GM06990 (cell line): ENCODE measurements at regions not wholly inside any gene's neighbourhood (a gene's known extent, or its start where the extent isn't known, plus 50 kb on each side); places are given as distances from the start of the nearest gene placed in this dataset.

Source experiments
- DNase-seq: peaks from one replicate; pipeline ENCODE4 v3.0.0-alpha.2; 2011; ENCODE audit not compliant: insufficient read length; ENCODE audit errors: extremely low read depth
- H3K27me3 ChIP-seq: replicated peaks from 2 replicates; pipeline ENCODE4 v1.6.0; 2011; ENCODE audit warnings: low read length; ENCODE audit not compliant: control insufficient read depth, insufficient read depth
- H3K36me3 ChIP-seq: 2 replicates; pipeline ENCODE4 v1.5.1; 2011; ENCODE audit warnings: low read length; ENCODE audit not compliant: control insufficient read depth, insufficient read depth
- H3K4me3 ChIP-seq: replicated peaks from 2 replicates; pipeline ENCODE4 v1.5.1; 2011; ENCODE audit warnings: low read depth, mild to moderate bottlenecking, control low read depth, low read length
- TF ChIP-seq, protein P1 (sequence below): IDR thresholded peaks from 2 replicates; pipeline ENCODE4 v1.5.1; 2011; ENCODE audit warnings: low read length, control low read depth, mild to moderate bottlenecking, inconsistent platforms; ENCODE audit not compliant: insufficient read depth, poor library complexity, severe bottlenecking

DNA sequence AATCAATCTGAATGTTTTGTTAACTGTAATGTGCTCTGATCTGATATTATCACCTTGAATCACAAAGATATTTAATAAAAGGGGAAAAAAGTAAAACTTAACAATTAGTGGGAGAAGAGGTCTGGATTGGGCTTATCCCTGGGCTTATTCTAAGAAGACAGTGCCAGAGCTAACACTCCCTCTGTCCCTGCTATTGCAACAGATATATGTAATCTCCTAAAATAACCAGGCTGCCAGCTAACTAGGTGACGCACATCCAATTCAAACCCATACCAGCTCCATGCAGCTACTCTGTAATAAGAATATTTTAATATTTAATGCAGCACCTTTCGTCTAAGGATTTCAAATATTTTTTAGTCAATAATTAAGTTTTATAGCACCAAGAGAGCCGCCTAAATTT, 330.1 kb upstream of the MARCKS start:
- TF ChIP-seq, protein P1, sequence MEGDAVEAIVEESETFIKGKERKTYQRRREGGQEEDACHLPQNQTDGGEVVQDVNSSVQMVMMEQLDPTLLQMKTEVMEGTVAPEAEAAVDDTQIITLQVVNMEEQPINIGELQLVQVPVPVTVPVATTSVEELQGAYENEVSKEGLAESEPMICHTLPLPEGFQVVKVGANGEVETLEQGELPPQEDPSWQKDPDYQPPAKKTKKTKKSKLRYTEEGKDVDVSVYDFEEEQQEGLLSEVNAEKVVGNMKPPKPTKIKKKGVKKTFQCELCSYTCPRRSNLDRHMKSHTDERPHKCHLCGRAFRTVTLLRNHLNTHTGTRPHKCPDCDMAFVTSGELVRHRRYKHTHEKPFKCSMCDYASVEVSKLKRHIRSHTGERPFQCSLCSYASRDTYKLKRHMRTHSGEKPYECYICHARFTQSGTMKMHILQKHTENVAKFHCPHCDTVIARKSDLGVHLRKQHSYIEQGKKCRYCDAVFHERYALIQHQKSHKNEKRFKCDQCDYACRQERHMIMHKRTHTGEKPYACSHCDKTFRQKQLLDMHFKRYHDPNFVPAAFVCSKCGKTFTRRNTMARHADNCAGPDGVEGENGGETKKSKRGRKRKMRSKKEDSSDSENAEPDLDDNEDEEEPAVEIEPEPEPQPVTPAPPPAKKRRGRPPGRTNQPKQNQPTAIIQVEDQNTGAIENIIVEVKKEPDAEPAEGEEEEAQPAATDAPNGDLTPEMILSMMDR = no peak
- Histone ChIP-seq H3K27me3 (no peaks in the 10 kb centered on the region), H3K4me3 (no peak overlapping the region), H3K36me3 (no peaks in the 10 kb centered on the region)
- DNase-seq = no peak

DNA sequence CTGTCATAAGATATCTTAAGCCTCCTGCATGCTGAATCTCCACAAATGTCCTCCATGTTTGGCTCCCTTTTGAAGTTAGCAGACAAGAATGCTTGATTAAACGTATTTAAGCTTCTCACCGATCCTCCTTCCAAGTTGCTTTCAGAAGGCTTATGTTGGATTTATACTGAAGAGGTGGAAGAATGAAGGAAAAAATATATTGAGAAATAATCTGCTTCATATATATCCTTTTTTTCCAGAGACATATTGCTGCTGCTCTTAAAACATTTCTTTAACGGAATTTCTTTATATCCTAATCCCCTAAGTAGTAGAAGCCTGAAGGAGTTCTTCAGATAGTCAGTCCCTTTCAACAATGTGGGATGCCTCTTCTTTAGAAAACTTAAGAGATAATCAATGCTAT, 329.0 kb upstream of the MARCKS start:
- TF ChIP-seq, protein P1 = no peak
- Histone ChIP-seq H3K36me3 (no peaks in the 10 kb centered on the region), H3K4me3 (no peak overlapping the region), H3K27me3 (no peaks in the 10 kb centered on the region)
- DNase-seq = no peak

GRCh38 chr6:113529196-113529595, 327.9 kb upstream of the MARCKS start:
- H3K4me3 ChIP-seq = no peak overlapping the region
- no peak for DNase-seq
- no peaks in the 10 kb centered on the region for H3K27me3 ChIP-seq
- TF ChIP-seq, protein P1 = no peak
- no peaks in the 10 kb centered on the region for H3K36me3 ChIP-seq

GRCh38 chr6:113529879-113530278, 327.3 kb upstream of the MARCKS start:
- TF ChIP-seq, protein P1 = no peak
- Histone ChIP-seq H3K4me3 (no peak overlapping the region), H3K27me3 (no peaks in the 10 kb centered on the region), H3K36me3 (no peaks in the 10 kb centered on the region)
- no peak for DNase-seq

DNA sequence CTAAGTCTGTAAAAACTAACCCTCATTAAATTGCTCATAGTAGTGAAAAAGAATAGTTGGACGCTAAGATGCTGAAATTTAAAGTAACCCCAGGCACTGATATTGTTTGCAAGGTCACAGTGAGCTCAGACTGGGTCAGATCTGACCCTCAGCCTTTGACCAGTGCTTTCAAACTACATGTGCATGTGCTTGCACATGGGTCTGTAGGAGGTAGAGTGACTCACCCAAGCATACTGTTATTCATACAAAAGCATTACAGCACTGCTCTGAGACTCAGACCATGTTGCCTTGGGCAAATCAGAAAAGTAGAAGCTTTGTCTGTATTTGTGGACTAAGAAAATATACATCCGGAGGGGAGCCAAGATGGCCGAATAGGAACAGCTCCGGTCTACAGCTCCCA, 326.4 kb upstream of the MARCKS start:
- DNase-seq = no peak
- Histone ChIP-seq H3K27me3 (no peaks in the 10 kb centered on the region), H3K36me3 (no peaks in the 10 kb centered on the region), H3K4me3 (no peak overlapping the region)
- TF ChIP-seq, protein P1 = no peak

- no peaks in the 10 kb centered on the region for H3K36me3 ChIP-seq
- H3K27me3 ChIP-seq = no peaks in the 10 kb centered on the region
- H3K4me3 ChIP-seq = no peak overlapping the region
- DNase-seq = no peak
- TF ChIP-seq, protein P1 = no peak
Observed at GRCh38 chr6:113539202-113539601, 317.9 kb upstream of the MARCKS start.
